ENCODE measurements at regions not wholly inside any gene's neighbourhood (a gene's known extent, or its start where the extent isn't known, plus 50 kb on each side); places are given as distances from the start of the nearest gene placed in this dataset.

DNA sequence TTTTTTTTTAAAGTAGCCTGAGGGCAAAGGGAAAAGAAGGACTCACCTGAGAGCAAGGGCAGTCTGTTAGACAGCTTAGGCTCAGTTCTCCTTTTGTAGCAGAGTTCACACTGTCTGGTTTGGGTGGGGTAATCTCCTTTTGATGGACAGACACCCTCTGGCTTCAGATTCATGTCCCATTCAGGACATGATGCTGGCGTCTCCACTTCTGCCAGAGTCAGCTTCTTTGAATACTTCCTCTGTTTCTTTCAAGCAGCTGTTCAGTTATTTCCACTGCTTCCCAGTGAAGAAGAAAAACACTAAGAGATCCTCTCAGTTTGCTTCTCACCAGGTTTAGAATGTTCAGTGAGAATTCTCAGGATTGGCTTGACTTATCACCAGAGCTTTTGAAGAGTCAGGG lies 79.0 kb upstream of the HSD17B12 start:
- Histone ChIP-seq H3K9ac (ENCODE audit: low read length in 3 of 3) (no peak overlapping the region), H3K4me3 (ENCODE audit: low read length in 3 of 3) (no peak overlapping the region), H3K9me3 (ENCODE audit: control insufficient read depth in 2 of 3, insufficient read depth in 1 of 3, low read length in 3 of 3) (no peaks in the 10 kb centered on the region), H3K36me3 (ENCODE audit: control insufficient read depth in 2 of 3, insufficient read depth in 3 of 3, low read length in 3 of 3) (no peaks in the 10 kb centered on the region), H3K27me3 (ENCODE audit: control insufficient read depth, insufficient read depth, low read length) (no peaks in the 10 kb centered on the region), H3K27ac (ENCODE audit: low read depth in 2 of 2, low read length in 2 of 2) (no peak overlapping the region), H3K4me1 (ENCODE audit: control insufficient read depth in 2 of 3, insufficient read depth in 2 of 3, low read depth in 1 of 3, low read length in 3 of 3) (no peaks in the 10 kb centered on the region)
- FAIRE-seq: no peak
- intact Hi-C loops (cut with DNase I): no loop called here
- DNase-seq: no peak
- TF ChIP-seq, protein P1, sequence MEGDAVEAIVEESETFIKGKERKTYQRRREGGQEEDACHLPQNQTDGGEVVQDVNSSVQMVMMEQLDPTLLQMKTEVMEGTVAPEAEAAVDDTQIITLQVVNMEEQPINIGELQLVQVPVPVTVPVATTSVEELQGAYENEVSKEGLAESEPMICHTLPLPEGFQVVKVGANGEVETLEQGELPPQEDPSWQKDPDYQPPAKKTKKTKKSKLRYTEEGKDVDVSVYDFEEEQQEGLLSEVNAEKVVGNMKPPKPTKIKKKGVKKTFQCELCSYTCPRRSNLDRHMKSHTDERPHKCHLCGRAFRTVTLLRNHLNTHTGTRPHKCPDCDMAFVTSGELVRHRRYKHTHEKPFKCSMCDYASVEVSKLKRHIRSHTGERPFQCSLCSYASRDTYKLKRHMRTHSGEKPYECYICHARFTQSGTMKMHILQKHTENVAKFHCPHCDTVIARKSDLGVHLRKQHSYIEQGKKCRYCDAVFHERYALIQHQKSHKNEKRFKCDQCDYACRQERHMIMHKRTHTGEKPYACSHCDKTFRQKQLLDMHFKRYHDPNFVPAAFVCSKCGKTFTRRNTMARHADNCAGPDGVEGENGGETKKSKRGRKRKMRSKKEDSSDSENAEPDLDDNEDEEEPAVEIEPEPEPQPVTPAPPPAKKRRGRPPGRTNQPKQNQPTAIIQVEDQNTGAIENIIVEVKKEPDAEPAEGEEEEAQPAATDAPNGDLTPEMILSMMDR (IDR thresholded peaks at IDR 0.05; ENCODE audit: borderline replicate concordance, extremely low read depth, insufficient read depth): no peak

DNA sequence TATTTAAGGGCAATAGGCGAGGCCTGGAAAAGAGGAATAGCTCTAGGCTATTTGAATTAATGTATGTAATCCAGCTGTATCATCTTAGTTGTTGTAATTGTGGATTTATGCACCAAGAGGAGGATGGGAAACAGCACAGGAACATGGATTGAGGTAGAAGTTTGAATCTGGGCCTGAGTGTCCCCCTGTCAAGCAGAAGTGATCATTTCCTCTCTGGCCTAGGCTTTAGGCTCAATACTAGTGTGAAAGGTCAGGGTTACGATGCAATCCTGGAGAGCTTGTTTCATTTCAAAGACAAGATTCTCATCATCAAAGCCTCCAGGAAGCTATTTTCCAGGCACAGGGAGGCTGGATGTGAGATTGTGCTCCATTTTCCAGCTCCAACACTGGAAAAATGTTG lies 77.9 kb upstream of the HSD17B12 start:
- no peak overlapping the region for H3K9ac ChIP-seq (ENCODE audit: low read length in 3 of 3)
- no peaks in the 10 kb centered on the region for H3K36me3 ChIP-seq (ENCODE audit: control insufficient read depth in 2 of 3, insufficient read depth in 3 of 3, low read length in 3 of 3)
- TF ChIP-seq, protein P1 (IDR thresholded peaks at IDR 0.05; ENCODE audit: borderline replicate concordance, extremely low read depth, insufficient read depth): no peak
- H3K27me3 ChIP-seq (ENCODE audit: control insufficient read depth, insufficient read depth, low read length): no peaks in the 10 kb centered on the region
- H3K9me3 ChIP-seq (ENCODE audit: control insufficient read depth in 2 of 3, insufficient read depth in 1 of 3, low read length in 3 of 3): no peaks in the 10 kb centered on the region
- DNase-seq (no peak), FAIRE-seq (no peak)
- H3K4me3 ChIP-seq (ENCODE audit: low read length in 3 of 3): no peak overlapping the region
- intact Hi-C loops (cut with DNase I): no loop called here
- no peak overlapping the region for H3K27ac ChIP-seq (ENCODE audit: low read depth in 2 of 2, low read length in 2 of 2)
- H3K4me1 ChIP-seq (ENCODE audit: control insufficient read depth in 2 of 3, insufficient read depth in 2 of 3, low read depth in 1 of 3, low read length in 3 of 3): no peaks in the 10 kb centered on the region

DNA sequence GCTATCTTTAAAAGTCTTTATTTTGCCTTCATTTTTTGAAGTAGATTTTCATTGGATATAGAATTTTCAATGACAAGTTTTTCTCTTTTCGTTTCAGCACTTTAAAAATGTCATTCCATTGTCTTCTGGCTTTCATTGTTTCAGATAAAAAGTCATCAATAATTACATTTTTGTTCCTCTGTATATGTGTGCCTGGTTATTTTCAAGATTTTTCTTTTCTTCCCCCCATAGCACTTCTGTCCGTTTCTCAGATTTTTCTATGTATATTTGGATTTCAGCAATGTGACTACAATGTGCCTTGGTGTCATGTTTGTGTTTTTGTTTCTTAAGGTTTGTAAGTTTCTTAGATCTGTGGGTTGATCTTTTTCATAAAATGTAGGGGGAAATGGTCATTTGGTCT lies 66.3 kb upstream of the HSD17B12 start:
- Histone ChIP-seq H3K27me3 (ENCODE audit: control insufficient read depth, insufficient read depth, low read length) (peaks cover 2% of the 10 kb centered on the region), H3K9ac (ENCODE audit: low read length in 3 of 3) (no peak overlapping the region), H3K27ac (ENCODE audit: low read depth in 2 of 2, low read length in 2 of 2) (no peak overlapping the region), H3K4me3 (ENCODE audit: low read length in 3 of 3) (no peak overlapping the region), H3K36me3 (ENCODE audit: control insufficient read depth in 2 of 3, insufficient read depth in 3 of 3, low read length in 3 of 3) (no peaks in the 10 kb centered on the region), H3K4me1 (ENCODE audit: control insufficient read depth in 2 of 3, insufficient read depth in 2 of 3, low read depth in 1 of 3, low read length in 3 of 3) (no peaks in the 10 kb centered on the region), H3K9me3 (ENCODE audit: control insufficient read depth in 2 of 3, insufficient read depth in 1 of 3, low read length in 3 of 3) (peaks cover 0 to 3% (median 0%) of the 10 kb centered on the region in 3 donors)
- FAIRE-seq: no peak
- TF ChIP-seq, protein P1 (IDR thresholded peaks at IDR 0.05; ENCODE audit: borderline replicate concordance, extremely low read depth, insufficient read depth): no peak
- DNase-seq: no peak
- intact Hi-C loops (cut with DNase I): no loop called here

DNA sequence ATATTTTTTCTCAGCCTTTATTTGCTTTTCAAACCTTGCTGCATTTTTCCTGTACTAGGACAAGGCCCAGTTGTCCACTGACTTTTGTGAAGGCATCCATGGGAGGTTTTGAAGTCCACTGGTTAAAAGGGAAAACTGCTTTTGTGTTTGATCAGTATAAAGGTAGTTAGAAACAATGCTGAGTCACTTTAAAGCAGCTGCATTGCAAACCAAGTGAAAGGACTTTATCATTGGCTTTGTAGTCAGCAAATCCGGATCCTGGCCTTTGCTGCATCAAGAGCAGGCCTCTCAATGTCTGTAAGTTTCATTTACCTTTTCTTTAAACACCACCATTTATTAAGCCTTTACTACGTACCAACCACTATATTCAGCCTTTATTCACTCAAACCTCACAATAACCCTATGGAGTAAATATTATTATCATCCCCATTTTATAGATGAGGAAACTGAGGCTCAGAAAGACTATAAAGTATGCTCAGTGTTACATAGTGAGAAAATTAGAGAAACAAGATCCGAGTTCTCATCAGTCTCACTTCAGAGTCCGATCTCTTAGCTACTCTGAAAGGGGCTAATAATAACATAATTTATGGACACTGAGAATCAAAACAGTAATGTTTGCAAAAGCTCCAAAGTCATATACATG lies 60.6 kb upstream of the HSD17B12 start:
- no peak for FAIRE-seq
- Histone ChIP-seq H3K9me3 (ENCODE audit: control insufficient read depth in 2 of 3, insufficient read depth in 1 of 3, low read length in 3 of 3) (peaks cover 0 to 3% (median 0%) of the 10 kb centered on the region in 3 donors), H3K4me1 (ENCODE audit: control insufficient read depth in 2 of 3, insufficient read depth in 2 of 3, low read depth in 1 of 3, low read length in 3 of 3) (no peaks in the 10 kb centered on the region), H3K27me3 (ENCODE audit: control insufficient read depth, insufficient read depth, low read length) (peaks cover 2% of the 10 kb centered on the region), H3K9ac (ENCODE audit: low read length in 3 of 3) (no peak overlapping the region), H3K36me3 (ENCODE audit: control insufficient read depth in 2 of 3, insufficient read depth in 3 of 3, low read length in 3 of 3) (no peaks in the 10 kb centered on the region), H3K27ac (ENCODE audit: low read depth in 2 of 2, low read length in 2 of 2) (no peak overlapping the region), H3K4me3 (ENCODE audit: low read length in 3 of 3) (no peak overlapping the region)
- intact Hi-C loops (cut with DNase I): no loop called here
- DNase-seq: no peak
- TF ChIP-seq, protein P1 (IDR thresholded peaks at IDR 0.05; ENCODE audit: borderline replicate concordance, extremely low read depth, insufficient read depth): no peak

All from kidney (tissue), 13 donors.